SKM-1 (cell line): ENCODE measurements at regions not wholly inside any gene's neighbourhood (a gene's known extent, or its start where the extent isn't known, plus 50 kb on each side); places are given as distances from the start of the nearest gene placed in this dataset.

Source experiments
- DNase-seq: peaks from one replicate; lab custom pipeline; 2025; ENCODE audit not compliant: unreplicated experiment; lab: John Stamatoyannopoulos, UW

DNA sequence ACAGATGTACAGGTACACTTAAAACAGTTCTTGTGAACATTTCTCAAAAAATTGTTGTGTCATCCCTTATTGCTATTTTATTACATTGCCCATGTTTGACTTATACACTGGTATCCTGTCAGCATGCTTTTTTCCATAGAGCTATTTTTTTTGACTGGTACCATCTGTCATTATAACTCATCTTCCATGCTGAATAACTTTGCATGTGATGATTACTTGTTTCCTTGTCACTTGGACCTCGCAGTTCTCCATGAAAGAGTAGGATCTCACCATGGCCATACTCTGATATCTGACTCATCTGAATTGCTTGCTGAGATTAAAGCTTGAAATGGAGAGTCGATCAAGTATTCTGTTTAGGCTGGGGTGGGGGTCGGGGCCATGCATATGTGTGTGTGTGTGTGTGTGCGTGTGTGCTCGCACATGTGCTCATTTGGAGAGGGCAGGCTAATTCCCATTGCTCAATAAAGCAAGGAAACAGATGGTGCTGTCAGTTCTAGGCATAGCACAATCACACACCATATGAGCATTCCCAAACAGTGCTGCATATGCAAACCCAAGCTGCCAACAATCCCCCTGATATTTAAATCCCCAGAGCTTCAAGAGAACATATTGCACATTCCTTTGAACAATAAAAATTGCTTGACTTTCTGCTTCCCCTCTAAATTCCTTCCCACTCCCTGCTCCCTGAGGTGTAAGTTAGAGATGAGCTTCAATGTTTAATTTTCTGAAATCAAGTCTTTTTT, 62.9 kb downstream of the NHLRC3 start:
- no peak for DNase-seq

DNA sequence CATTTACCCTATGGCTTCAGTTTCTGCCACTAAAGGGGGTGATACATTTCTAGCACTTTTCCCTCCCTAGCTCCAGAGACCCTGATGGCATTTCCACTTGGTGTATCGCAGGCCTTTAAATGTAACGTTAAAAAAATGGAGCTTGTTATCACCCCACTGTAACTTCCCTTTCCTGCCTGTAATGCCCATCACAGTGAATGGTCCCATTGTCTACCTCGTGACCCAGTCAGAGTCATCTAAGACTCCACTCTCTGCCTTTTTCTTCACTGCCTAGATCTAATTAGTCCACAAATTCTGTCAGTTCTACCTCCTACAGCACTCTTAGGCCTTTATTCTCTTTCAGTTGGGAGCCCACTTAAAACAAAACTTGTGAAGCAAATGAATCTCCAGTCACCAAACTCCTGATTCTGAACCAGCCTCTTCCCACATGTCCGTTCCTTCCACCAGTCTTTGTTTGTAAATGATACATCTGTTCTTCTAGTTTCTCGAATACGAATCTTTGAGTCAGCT, 64.8 kb downstream of the NHLRC3 start:
- DNase-seq: no peak

DNA sequence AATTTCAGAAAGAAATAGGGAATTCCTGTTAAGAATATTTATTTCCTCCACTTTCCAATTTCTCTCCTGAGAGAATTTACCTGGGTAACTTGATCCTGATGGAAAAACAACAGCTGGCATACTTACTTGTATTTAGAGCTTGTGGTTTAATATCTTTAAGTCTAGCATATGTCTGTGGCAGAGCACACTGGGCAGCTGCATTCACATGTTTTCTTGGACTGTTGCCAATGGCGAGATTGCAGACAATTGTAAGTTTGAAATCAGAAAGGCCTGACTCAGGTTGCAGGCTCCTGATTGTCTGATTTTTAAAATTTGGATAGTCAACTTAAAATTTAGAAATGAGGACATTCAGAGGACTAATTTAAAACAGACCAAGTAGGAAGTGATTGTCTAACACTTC, 66.9 kb downstream of the NHLRC3 start:
- no peak for DNase-seq

DNA sequence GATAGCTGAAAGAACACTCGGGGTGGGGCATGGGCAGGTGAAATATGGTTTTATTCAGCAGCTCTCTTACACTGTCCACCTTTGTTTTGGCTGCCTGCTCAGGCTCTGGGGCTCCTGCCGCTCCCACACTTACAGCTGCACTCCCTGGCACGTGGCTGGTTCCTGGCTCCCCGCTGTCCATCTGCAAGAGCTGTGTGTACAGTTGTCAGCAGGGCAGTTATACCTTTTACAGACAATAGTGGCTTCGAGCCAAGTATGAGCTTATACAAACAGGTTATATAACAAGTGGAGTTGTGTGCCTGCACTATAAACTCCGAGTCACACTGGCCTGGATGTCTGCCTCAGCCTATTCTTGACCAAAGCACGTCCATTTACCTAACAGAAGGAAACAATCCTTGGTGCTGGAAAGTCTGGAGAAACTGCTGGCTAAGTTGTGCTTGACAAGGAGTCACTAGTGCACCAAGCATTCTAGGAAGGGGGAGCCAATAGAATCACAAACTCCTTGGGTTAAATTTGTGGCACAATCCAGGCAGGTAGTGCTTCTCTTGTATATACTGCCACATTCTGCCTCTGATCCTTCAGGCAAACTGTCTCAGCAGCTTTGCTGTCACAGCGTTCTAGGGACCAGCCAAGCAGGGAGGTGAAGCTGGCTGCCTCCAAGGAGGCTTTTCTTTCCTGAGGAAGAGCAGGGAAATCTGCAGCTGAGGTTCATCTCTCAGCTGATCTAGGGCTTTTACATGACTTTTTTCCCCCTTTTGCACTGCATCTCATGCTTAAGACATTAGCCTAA, 68.2 kb downstream of the NHLRC3 start:
- no peak for DNase-seq

DNA sequence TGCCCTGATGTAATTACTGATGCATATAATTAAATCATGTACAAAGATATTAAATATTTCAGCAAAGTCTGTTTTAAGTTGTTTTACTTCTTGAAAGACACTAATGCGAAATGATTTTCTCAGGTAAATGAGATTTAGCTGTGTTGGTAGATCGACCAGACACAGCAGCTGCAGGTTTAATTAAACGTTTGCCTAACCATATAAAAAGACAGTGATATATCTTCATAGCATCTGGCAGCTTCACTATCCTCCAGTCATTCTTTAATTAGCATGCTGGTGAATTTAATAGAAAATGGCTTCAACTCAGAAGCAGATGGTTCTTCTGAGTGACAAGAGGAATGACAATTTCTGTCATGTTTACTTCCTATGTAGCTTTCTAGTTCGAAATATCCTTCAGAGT, 69.3 kb downstream of the NHLRC3 start:
- DNase-seq: no peak

DNA sequence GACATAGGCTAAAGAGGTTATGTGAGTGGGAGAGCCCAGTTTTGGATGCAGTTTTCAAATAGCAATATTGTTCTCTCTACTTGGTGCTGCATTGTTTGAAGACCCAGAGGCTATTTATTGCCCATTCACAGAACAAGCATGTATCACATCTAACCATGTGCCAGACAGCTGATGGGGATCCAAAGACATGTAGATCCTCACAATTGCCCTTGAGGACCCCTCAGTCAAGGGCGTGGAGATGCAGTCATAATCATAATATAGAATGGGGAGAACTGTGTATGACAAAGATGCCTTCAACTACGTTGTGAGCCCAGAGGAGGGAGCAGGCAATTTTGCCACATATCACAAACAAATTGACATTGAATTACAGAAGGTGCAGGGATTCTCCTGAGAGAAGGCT, 70.5 kb downstream of the NHLRC3 start:
- DNase-seq: no peak

DNA sequence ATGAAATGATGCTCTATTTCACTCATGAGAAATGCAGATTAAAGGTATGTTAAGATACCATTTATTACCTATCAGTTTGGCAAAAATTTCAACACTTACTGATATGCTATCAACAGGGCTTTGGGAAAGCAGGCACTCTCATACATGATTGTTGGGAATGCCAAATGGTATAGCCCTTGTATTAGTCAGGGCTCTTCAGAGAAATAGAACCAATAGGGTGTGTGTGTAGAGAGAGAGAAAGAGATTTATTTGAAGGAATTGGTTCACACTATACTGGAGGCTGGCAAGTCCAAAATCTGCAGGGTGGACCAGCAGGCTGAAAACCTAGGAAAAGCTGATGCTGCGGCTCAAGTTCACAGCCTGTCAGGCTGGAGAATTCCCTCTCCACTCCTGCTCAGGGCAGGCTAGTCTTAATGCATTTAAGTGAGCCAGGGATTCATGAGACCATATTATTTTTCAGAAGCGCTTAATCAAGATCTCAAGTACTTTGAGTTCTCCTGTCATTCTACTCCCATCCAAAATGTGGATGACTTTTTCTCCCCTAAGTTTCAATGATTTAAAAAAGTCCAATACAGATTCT, 72.4 kb downstream of the NHLRC3 start:
- DNase-seq: no peak

DNA sequence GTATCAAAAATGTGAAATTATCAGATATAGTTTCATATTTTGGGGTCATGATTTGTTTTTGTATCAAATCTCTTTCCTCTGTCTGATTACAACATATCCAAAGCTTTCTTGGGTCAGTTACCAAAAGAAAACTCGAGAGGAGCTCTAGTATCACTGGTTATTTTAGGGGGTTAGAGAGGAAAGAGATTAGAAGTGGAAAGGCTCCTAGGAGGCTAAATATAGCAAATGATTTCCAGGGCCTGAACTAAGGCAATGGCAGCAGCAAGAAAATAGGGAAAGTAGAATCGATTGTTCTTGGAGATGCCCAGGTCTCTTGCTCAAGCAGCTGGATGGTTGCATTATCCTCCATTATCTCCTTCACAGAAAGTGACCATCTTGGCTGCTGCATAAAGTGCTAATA, 72.9 kb downstream of the NHLRC3 start:
- DNase-seq: no peak

DNA sequence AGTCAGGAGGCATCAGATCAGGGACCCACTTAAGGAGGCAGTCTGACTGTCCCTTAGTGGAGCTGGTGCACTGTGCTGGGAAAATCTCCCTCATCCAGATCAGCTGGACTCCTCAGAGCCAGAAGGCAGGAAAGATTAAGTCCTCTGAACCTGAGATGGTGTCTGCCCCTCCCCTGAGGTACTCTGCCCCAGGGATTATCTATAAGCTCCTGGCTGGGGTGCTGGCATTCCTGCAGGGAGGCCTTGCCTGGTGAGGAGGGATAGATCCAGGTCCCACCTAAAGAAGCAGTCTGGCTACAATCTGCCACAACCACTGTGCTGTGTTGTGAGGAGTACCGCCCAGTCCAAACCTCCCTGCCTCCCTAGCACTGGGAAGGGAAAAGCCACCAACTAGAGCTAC, 81.2 kb downstream of the NHLRC3 start:
- no peak for DNase-seq

DNA sequence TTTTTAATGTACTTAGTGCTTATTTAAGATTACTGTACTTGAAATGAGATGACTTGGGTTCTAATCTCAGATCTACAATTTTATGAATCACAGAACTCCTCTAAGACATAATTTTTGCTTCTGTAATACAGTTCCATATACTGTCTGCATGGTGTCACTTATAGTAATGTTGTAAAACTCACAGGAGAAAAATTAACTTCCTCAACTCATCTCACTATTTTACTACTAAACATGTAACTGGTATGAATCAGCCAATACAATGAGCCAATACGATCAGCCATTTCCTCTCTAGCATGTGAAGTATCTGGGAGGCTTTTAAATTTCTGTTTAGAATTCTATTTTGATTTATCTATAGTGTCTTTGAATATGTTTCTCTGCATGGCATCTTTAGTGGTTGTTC, 85.3 kb downstream of the NHLRC3 start:
- no peak for DNase-seq

DNA sequence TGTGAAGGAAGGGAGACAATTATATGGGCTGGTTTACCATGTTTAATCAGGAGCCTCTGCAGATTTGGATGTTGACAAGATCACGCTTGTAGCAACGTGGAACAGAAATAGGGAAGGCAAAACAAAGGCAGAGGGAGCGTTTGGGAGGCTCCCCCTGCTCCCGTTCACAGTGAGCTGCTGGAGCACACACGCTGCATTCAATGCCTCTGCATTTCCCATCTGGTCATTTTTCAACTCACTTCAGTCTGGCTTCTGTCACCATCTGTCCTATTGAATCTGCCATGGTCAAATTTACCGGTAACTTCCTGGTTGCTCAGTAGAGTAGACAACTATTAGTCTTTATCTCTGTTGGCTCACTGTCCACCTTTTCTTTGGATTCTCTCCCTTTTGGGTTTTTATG, 91.0 kb downstream of the NHLRC3 start:
- DNase-seq: no peak

DNA sequence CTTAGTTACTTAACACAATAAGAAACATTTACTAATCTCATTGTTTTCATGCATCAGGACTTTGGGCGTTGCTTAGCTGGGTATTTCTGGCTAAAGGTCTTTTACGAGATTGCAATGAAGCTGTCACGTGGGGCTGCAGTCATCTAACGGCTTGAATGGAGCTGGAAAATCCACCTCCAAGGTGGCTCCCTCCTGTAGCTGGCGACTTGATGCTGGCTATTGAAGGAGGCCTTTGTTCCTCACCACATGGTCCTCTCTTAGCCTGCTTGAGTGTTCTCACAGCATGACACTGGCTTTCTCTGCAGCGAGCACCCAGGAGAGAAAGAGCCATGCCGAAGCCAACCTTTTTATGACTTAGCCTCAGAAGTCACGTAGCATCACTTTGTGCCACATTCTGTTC, 92.0 kb downstream of the NHLRC3 start:
- DNase-seq: no peak

DNA sequence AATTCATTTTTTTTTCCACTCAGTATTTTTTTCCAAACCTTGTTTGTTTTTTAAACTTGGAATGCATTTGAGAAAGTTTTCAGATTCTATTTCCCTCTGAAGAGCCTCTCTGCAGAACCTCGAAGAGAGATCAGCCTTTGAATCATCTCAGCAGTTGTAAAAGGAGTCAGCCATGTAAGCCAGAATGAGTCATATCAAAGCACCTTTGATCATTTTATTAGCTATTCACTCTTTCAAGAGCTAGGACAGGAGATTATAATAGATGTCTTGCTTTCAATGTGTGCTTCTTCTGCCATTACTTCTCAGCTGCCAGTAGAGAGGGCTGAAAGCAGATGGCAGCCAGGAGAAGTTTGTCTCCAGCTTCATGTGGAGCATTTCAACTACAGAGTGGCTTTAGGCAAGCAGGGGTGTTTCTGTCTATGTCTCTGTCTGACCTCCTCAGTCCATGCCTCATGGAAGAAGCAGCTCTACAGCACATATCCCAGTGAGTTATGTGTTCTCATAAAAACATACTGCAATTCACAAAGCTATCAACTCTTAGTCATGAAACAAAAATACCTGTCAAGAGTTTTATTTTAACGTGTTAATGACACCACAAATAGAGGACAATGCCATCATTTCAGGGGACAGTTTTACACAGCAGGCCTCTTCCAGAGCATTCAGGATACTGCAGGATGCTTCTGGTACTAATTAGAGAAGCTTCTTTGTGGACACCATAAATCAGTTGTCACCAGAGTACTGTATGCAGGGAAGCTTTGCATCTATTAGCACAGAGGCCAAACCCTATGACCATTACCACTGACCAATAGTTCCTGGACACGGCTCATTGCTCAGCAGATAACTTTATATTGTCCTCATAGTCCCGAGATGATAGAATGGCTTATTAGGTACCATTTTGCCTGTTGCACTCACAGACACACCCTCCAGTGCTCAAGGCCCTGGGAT, 94.3 kb downstream of the NHLRC3 start:
- no peak for DNase-seq

DNA sequence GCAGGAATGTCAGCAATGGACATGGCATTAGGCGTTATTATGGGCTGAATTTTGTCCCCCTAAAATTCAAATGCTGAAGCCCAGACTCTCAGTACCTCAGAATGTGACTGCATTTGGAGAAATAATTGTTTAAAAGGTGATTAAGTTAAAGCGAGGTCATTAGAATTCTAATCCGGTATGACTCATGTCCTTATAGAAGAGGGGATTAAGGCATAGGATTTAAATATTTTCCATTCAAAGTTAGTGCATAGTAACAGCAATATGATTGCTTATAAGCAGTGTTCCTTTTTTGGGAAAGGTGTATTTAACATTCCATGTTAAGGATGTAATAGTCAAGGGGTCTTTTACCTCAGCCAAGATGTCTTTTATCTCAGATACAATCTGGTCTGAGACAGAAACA, 95.5 kb downstream of the NHLRC3 start:
- DNase-seq: no peak

DNA sequence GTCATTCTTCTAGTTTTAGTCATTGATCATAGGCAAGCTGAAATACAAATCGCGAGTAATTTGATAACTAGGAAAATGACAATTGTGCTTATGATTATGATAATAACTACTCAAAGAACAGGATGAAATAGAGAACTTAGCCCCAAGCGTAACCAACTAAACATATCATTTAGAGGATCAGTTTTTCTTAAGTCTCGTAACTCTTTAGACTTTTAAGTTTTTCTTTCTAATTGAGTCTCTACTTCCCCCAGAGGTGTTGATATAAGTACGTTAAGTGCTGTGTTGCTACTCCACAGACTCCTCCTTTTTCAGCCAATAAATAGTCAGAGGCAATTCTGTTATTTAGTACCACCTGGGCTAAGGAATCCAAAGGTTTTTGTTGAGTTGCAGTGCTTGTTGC, 96.3 kb downstream of the NHLRC3 start:
- no peak for DNase-seq

DNA sequence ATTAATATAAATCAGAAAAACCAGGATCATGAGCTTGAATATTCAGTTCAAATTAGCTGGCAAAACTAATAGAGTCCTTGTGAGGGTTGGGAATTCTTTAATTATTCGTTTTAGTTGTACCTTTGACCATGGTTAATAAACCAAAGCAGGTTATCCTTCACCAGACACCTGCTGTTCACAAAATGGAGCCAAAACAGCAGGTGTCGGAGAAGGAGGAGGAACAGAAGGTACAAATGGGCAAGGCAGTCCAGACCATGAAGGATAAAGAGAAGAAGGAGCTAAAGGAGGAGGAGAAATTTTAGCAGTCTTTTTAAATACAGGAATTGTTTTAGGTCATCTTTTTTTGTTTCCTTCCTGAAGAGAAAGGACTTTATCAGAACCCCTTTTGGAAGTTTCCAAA, 106.1 kb downstream of the NHLRC3 start:
- DNase-seq: no peak

DNA sequence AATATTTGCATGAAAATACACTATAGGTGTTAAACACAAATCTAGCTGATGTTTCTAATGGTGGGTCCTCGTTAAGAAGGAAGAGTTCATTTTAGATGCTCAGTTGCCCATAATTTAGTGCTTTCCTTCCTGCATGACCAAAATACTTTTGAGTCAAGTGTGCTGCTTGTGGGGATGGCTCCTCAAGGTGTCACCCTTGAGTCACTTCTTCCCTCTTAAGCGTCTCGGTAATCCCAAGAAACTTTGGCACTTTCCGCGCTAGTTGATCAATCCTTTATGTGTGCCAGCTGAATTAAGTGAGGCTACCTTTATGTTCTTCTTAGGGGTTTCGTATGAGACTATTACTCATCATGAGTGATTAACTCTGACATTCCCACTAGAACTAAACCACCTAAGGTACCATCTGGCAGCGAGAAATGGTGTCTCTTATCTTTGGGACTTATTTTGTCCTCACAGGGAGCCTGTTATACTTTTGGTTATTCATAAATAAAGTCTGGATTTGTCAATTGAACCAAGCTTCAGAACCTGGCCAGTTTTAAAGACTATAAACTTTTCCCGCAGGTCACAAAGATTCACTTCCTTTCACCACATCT, 106.8 kb downstream of the NHLRC3 start:
- DNase-seq: peak; percentile 37

DNA sequence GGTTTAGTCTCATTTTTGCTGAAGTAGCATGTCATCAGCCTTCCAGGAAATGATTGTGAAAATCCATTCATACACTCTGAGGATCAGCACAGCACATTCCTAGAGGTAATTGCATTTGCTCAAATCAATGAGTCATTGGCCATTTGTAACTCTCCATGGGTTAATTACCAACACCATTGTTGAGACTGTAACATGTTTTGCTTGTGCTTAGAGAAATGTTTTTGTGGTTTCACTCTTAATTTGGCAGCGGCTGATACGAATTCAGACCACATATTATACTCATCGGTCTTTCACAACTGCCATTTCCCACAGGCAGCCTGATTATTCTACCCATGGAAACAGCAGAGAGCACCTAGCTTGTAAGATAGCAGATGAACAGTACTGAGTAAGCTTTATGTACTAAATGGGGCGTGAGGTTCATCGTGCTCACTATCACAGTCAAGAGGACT, 110.3 kb downstream of the NHLRC3 start:
- DNase-seq: no peak

DNA sequence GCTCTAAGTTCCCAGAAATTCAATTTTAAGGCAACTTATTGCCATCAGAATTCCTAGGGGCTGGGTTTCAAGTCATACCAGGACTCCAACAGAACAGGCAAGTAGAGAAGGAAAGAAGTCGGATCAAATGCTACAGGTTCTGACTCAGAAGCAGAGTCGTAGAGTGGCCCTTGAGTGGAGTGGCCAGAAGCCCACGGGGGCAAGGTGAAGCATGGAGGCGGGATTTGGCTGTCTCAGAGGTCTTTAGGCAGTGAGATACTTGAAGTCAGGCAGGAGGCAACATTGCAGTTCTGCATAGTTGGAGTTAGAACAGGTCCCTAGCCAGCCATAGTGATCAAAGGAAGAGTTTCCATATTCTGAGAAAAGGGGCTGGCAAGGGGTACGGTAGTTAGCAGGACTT, 111.6 kb downstream of the NHLRC3 start:
- DNase-seq: no peak

DNA sequence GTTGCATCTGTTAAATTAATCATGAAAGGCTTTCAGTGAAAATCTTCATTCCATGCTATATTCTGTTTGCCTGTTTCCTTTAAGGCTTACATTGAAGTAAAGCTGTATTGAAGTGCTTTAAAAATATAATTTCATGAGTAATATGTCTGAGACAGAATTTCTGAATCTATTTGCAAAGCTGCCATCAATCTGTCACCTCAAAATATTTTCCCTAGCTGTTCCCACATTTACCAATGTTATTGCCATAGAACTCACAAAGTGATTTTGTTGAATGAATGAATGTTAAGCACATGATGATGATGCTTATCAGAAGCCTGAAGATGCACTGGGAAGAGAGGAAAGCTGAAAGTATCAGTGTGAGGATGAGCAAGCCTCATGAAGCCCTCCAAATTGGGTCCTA, 115.8 kb downstream of the NHLRC3 start:
- DNase-seq: no peak

DNA sequence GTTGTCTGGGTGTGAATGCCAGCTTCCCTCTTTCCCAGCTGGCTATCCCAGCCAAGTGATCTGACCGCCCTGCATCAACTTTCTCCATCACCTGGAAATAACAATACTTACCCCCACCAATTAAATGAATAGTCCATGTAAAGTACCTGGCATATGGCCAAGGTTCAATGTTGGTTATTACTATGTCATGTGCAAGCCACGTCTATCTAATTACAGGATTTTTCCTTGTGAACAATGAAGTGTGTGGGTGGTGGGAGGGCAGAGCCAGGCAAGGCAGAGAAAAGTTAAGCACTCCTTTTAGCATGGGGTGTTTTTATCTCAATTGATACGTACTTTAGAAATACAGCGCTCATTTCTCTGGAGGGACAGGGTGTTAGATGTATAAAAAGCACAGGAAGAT, 121.1 kb downstream of the NHLRC3 start:
- no peak for DNase-seq
